Brain pericyte (primary cell): ENCODE measurements at regions not wholly inside any gene's neighbourhood (a gene's known extent, or its start where the extent isn't known, plus 50 kb on each side); places are given as distances from the start of the nearest gene placed in this dataset.

ENCODE experiments used
- DNase-seq: peaks from one replicate; pipeline ENCODE4 v3.0.0-alpha.2; 2012; ENCODE audit warnings: low read depth, low spot score

DNA sequence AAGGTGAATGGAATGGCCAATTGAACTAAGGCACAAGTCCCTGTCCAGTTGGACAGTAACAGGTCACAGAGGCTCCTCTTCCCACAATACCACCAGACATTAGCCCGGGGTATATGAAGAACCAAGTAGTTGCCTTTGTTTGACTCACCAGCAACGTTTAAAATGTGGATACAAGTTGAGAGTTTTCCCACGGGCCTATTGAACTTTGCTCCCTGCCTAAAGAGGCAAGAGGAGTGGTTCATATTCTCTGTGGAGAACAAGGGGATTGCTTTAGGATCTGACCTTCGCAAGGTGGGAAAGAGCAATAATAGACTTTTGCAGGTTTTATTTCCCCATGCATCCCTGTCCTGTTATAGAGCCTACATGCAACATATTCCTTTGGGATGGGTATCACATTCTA lies 177.2 kb downstream of the POU4F1 start:
- no peak for DNase-seq

DNA sequence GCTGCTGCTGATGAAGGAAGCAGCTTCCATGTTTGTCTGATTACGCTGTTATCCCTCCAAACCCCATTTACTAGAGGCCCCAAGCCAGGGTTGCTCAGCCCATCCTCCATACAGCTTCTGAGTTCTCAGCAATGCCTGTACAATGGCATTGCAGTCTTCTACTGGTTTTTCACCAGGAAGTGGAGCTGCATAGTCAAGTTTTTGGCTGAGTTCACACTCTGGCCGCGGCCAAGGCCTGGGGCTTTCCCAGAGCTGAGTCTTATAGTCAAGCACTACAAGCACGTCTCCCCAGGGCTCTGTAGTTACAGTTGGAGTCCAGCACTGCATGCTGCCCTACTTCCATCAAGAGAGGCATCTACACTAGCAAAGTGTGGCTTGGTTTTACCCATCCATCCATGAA lies 182.5 kb downstream of the POU4F1 start:
- DNase-seq, result no peak

DNA sequence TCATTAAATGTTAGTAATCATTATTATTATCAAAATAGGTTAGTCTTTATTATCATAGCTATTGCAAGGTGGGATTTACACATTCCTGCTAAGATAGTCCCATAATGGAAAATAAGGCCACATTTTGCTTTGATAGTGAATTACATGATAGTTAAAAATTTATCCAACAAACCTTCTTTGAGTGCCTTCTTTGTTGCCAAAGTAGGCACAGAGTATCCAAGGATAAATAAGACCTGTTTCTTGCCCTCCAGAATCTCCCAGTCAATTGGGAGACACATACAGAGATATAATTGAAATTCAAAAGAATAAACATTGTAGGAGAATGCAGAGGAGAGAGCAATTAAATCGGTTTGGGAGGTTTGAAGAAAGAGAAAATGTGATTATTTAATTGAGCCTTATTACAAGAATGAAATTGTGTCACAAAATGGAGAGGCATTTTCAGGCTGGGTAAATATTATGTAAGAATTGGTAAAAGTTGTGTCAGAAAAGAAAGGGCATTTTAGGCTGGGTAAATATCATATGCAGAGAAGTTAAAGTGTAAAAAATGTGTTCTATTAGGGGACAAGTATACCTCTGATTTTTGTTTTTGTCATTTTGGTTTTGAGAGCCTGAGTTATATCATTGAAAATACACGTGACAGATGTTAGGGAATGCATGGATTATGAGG lies 189.3 kb downstream of the POU4F1 start:
- no peak for DNase-seq

DNA sequence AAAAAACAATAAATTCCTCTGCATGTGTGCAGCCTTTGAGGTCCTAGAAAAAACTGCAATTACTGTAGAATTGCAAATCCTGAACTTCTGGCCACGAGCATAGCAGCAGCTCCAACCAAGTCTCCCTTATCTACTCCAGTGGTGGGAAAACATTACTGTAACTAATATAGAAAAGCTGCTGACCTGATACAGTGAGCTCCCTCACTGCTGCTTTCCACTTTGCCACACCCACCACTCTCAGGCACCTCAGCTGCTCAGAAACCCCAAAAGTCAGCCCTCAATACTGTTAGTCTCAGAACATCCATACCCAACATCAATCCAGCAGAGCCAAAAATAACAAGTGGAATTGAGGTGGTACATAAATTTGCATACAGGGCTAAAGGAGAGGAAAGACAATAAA lies 192.5 kb downstream of the POU4F1 start:
- DNase-seq, result no peak

DNA sequence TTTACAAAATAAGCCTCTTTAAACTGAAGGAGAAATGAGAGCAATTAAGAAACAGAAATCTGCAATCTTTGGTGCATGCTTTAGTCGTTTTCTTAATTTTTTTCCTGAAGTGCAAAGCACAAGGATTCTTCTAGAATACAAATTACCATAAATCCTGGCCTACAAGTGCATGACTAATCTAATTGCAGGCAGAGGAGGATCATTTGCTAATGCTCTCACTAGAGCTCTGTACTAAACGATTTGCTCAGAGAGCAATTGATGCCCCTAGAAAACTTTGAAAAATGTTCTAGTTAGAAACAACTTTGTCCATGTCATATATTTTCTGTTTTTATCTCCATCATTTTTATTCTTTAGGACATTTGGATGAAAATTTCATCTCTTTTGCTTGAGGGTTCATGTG lies 193.2 kb downstream of the POU4F1 start:
- DNase-seq, result no peak

DNA sequence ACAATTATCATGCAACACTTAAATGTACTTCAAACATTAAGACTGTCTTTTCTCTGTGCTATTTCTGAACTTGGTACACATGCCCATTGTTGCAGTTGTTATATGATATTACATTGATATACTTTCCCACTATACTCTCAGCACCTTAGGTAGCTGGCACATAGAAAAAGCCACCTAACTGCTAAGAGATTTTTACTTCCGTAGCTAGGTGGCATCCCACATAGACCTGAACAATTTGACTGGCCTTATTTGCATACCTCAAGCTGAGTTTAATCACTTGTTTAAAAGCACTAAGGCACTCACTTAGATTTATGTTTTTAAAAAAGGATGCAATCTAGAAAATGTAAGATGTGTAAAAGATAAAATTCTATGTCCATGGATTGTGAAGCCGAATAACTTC lies 194.2 kb downstream of the POU4F1 start:
- DNase-seq, result no peak

DNA sequence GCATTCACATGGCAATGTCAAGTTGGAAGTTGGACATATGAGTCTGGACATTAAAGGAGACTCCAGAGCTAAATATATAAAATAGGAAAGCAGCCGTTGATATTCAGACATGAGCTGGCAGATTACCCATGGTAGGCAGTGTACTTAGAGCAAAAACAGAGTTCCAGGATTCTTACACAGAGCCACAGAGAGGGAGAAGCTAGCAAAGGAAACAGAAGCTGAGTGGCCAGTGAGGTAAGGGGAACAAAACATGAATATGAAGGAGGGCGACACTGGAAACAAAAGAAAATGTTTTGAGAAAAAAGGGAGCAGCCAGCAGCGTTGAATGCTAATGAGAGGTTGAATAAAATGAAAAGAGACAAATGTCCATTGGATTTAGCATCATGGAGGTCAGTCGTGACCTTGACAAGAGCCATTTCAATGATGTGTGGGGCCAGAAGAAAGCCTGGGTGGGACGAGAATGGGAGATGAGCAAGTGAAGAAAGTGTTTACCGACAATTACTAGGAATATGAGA lies 198.4 kb downstream of the POU4F1 start:
- no peak for DNase-seq

DNA sequence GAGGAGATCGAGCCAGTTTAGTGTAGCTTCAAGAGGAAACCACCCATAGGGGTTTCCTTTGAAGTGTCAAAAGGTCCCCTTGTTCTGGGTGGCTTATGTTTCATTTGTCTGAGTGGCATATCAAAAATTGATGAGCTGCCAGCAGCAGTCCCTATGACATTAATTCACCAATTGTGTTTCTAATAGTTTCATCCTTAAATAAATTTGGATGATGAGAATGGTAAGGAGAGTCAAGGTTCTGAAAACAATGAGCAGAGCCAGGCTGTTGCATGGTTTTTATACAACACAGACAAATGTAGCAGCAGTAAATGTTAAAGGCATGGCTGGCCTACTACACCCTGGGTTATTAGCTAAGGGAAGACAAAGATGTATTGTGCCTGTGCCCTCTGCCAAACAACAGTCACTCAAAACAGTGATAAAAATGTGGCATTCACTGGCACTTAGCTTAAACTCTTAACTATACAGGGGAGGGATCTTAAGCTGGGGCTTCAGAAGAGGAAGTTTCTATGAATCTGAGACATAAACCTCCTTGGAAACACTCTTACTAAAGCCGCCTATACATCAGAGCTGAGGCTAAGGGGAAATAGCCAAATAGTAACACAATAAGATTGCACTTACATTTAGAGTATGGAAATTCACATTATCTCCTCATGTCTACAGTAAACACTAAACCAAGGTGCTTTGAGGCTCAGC lies 200.5 kb downstream of the POU4F1 start:
- no peak for DNase-seq

DNA sequence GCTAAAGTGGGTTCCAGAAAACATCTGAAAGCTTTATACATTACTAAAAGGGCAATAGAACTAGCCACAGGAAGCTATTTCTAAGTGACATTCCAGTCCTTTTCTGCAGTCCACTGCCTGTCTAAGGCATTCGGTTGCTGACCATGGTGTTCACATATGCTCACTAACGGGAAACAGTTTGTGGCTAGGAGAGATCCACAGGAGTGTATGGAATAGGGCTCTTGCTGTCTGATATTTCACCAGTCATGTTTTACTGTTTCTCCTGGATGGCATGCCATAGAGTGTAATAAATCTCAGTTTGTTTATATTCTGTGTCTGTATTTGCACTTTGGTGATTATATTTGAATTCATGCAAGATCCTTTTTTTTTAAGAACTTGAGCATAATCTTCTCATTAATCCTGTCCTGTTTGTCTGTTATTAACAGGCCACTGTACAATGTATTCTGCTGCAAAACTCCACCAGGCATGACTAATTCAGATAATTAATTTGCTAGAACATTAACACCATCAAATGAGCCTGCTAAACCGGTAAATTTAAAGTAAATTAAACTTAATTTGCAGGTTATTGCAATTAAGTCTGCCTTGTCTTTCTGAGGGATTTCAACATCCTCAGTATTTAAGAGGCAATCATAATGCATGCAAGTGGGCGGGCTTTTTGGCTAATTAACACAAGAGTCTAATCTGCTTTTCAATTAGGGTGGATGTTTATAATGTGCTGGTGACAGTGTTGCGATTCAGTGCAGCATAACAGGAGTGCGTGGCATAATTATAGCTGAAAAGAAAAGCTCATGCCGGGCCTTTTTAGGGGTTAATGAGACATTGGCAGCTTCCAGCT lies 201.3 kb downstream of the POU4F1 start:
- no peak for DNase-seq

DNA sequence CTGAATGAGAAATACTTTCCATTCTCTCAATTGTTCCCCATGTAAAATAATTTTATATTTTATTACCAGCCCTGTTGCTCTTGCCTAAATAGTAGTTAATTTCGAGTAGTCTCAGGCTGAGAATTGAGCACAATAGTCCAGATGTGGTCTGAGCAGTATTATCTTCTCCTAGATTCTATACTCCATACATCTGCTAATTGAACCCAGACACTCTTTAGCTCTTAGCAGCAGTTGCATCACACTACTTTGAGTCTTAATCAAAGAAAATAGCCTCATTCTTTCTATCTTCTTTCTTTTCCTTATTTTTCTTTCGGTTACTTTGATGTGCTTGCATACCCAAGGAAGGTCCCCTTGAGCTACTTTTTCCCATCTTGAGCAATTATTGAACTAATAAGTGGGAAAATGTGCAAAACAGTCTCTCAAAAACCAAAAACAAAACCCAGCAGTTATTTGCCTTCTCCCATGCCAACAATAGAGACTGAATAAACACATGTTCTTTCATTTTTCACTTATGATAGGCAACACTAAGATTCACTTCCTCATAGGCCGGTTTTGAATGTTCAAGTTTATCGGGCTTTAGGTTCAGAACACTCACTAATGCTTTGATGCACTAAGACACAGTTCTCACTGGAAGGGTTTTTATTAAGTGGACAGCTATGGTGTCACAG lies 204.5 kb downstream of the POU4F1 start:
- DNase-seq, result no peak

DNA sequence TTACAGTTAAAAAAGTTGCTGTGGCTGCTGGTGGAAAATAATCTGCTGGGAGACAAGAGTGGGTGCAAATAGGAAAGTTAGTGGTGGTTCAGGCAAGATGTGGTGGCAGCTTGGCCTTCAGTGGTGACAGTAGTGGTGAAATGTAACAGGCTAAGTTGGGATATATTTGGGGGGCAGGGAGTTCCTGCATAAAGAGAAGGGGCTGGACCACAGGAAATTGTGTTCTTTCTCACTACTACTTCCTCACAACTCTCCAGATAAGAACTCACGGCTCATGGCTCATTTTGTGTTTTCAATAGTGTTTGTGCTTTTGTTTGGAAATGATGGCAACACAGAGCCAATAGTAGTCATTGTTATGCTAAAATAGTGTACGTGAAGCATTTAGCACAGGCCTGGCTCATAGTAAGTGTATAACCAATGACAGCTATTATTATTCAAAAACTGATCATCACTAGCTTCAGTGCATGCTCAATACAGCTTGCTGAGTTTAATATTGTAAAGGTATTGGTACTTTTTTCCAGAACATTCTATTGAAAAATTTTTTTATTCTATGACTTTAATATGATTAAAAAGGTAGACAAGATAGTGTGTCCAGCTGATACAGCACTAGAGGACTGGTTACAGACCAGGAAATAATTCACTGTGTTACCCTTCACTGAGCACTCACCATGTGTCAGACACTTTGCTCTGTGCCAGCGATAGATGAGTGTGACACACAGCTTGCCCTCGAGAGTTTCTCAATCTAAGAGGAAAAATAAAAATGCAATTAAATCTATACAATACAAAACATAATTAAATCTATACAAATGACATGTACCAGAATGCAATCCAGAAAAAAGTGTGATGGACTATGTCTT lies 209.8 kb downstream of the POU4F1 start:
- DNase-seq, result no peak

DNA sequence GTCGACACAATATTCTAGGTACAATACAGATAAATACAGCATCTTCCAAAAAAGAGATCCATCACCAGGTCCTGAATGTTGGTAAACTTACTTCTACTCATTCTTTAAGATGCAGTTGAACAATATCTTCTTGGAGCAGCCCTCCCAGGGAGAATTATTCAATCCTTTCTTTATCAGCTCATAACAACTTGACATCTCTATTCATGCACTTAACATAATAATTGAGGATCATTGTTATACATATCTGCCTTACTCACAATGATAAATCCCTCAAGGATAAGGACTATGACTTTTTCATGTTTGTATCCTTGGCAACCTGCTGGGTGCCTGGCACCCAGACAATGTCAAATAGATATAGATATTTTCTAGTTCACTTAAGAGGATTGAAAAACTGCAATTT lies 219.5 kb downstream of the POU4F1 start:
- DNase-seq, result no peak

DNA sequence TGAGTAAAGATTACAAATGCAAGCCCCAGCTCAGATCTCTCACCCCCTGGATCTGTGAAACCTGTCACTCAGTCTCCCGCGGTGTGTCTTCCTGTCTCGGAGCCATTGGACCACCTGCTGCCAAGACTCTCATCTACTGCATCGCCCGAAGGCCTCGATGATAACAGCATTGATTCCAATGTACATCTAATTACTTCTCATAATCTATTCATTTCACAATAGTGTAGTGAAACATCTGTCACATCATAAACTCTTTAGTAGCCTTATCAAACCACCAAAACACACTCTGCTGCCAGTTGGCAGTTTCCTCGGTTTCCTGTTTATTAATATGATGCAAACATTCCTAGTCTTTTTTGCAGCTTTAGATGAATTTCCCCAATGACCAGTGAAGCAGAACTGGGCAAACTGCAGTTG lies 220.3 kb downstream of the POU4F1 start:
- no peak for DNase-seq

DNA sequence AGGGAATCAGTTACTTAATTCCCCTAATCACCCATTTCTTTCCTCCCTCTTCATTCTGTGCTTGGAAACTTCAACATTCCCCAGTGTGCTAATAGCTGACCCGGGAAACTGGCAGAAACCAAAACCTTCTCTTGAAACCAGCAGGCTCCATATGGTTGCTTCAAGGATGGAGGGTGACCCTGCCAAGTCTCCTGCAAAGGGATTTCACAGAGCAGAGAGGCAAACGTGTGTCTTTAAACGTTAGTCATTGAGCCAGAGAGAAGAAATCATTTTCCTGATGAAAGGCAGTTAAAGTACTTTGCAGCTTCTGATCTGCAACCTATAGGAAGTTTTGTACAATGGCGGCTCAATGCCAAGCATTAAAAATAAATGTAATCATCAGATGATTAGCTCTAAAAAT lies 220.9 kb downstream of the POU4F1 start:
- no peak for DNase-seq

DNA sequence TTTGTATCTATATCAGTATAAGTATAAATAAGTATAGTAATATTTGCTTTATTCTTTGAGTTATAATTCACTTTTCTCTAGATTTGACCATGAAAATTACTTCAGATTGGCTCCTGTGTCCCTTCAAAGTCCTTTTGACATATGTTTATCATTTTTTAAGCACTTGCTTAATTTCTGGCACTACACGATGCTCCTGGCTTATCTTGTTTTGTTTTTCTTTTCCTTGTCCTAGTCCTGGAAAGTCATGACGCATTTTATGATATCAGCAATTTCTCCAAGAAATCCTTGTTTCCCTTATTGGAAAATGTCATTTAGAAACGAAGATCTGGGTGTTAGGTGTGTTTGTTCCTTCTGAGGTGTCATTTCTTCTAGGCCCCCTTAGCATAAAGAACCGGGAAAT lies 226.5 kb downstream of the POU4F1 start:
- no peak for DNase-seq

DNA sequence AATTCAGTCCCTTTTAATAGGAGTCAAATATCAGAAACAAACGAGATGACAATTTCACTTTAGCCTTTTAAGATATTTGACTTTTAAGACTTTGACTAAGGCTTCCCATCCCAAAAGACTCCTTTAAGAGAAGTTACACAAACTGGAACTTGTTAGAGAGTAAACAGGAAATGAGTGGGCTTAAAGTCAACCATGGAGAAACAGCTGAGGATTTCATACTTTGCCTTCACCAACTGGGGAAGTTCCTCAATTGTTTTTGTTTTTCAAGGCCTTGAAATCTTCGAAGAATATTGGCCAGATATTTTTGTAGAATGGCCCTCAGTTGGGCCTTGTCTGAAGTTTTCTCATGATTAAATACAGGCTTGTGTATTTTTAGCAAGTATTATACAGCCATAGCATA lies 227.3 kb downstream of the POU4F1 start:
- DNase-seq, result no peak

DNA sequence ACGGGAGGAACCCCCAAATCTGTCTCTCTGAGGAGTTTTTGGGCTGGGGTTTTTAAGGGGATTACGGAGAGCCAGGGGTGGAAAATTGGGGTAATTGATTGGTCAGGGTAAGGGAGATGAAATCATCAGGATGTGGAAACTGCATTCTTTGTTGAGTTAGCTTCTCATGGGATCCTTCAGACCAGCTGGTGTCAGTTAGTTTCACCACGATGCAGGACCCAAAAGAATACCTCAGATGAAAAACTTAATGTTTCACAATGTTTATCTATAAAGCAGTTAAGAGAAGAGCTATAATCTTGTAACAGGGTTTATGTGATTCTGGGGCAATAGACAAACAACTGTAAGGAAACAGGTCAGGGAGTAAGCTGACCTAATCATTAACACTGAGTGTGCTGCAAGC lies 230.8 kb downstream of the POU4F1 start:
- DNase-seq, result no peak

DNA sequence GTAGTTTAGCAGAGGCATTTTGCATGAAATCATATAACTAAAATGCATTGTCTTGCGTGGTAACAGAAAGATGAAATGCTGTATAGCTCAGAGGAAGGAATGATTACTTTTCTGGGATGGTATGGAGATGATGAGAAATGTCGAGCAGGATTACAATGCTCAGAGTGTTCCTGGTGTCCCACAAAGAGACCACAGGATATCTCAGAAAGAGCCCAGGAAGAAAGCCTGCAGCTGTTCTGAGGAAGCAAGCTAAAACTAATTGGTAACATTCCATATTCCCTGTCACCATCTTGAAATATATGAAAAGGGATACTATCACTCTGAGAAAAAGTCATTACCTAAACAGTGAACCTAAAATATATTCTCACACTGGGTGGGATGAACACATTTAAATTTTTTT lies 233.1 kb downstream of the POU4F1 start:
- DNase-seq, result no peak

DNA sequence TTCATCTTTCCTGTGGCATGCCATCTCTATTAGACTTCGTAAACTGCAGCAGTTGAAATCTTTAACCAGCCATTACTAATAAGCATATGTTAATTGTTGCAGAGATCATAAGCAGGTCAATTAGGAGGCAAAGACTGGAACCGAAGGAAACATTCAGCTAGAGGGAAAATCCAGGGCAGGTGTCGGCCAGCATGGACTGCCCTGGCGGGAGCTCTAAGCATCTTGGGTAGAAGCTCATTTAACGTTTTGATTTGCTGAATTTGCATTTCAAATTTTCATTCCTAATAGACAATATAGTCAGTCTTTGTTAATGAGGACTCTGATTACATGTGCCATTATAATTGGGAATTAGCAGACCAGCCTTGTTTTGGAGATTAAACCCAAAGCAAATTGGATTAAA lies 238.6 kb downstream of the POU4F1 start:
- no peak for DNase-seq

DNA sequence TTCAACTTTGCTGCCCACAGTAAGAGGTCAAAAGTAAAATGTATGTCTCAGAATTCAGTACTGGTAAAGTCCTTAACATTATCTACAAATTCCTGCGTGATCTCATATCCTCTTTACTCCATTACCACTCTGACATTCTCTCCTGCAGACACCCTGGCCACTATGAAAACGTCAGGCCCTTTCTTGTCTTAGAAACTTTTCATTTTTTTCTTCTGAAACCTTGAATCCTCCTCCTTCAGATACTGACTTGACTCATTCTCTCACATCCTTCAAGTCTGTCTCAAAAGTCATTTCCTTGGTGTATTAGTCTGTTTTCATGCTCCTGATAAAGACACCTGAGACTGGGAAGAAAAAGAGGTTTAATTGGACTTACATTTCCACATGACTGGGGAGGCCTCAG lies 262.3 kb downstream of the POU4F1 start:
- no peak for DNase-seq

DNA sequence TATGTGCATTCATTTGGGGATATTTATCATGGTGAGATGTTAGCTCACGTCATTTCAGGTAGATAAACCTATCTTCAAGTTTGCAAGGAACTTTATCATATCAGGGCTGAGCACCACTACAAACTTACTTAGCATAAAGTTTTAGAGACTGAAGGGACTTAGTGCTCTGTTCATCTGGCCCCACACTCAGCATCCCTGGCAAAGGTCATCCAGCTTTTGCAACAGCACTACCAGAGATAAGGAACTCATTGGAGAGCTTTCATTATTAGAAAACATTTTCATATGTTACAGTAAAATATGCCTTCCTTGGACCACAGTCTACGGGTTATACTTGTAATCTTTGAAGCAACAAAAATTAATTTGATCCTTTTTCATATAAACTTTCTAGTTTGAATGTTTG lies 263.4 kb downstream of the POU4F1 start:
- no peak for DNase-seq
